ENCODE measurements at regions not wholly inside any gene's neighbourhood (a gene's known extent, or its start where the extent isn't known, plus 50 kb on each side); places are given as distances from the start of the nearest gene placed in this dataset.
"Not testable (repeated sequence)": the region's sequence is repeated elsewhere in the genome, so short reads cannot be mapped to it uniquely, and the experiment has no call there.

- TF ChIP-seq CTCF, POLR2A (IDR thresholded peaks at IDR 0.05): not testable (repeated sequence)
Measured at GRCh38 chr21:6025139-6025538, 4496.2 kb upstream of the TPTE start.
